ENCODE measurements at regions not wholly inside any gene's neighbourhood (a gene's known extent, or its start where the extent isn't known, plus 50 kb on each side); places are given as distances from the start of the nearest gene placed in this dataset.

GRCh38 chr3:59698091-59698490 is 648.3 kb upstream of the CFAP20DC start:
- TF ChIP-seq REST (IDR thresholded peaks at IDR 0.05; ENCODE audit: insufficient read depth in 1 of 2, low read depth in 2 of 2, low read length in 2 of 2) (no peak), POLR2AphosphoS5 (IDR thresholded peaks at IDR 0.05; ENCODE audit: low read depth, low read length) (no peak), TAF1 (IDR thresholded peaks at IDR 0.05; ENCODE audit: borderline replicate concordance, insufficient read depth, low read length) (no peak), SIN3A (IDR thresholded peaks at IDR 0.05; ENCODE audit: borderline replicate concordance, insufficient read depth, low read length) (no peak), FOXP2 (optimal IDR thresholded peaks at IDR 0.05; ENCODE audit: borderline replicate concordance, extremely low read depth, extremely low read length, insufficient read depth) (no peak)
